Epithelial cell of proximal tubule (primary cell): ENCODE measurements at regions not wholly inside any gene's neighbourhood (a gene's known extent, or its start where the extent isn't known, plus 50 kb on each side); places are given as distances from the start of the nearest gene placed in this dataset.

Experiments
- DNase-seq: peaks from one replicate; pipeline ENCODE4 v3.0.0-alpha.2; 2011; ENCODE audit warnings: low read depth
- H3K4me3 ChIP-seq: 2 replicates; pipeline ENCODE4 v1.5.1; 2011; ENCODE audit warnings: low read depth, mild to moderate bottlenecking, low read length
- TF ChIP-seq, protein P1 (sequence below): conservative IDR thresholded peaks from 2 replicates; pipeline ENCODE4 v1.5.1; 2012; ENCODE audit warnings: low read depth, mild to moderate bottlenecking, low read length

DNA sequence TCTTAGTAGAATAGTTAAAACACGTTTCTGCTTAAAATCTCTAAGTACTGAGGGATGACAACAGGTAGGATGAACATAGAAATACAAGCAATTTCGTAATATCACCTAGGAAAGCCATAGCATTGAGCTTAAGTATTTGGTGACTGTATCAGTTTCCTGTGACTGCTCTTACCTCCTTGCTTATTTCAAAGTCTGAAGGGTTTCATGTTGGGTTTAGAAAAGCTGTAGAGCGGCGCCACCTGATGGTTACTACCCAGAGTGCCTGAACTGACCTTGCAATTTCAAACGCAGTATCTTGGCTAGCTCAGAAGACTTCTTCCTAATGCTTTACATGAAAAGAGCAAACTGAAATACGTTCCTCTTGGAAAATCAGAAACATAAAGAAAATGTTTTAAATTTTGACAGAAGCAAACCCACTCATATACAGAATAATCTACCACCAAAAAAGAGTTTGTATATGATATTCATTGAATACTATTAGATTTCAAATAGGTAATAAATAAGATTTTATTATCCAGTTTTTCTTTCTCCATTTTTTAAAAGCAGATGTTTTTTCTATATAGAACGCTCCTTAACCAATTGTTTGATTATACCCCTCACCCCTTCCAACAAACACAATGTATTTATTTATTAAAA lies 82.3 kb upstream of the RIPOR2 start:
- DNase-seq, result peak; percentile 51
- TF ChIP-seq, protein P1, sequence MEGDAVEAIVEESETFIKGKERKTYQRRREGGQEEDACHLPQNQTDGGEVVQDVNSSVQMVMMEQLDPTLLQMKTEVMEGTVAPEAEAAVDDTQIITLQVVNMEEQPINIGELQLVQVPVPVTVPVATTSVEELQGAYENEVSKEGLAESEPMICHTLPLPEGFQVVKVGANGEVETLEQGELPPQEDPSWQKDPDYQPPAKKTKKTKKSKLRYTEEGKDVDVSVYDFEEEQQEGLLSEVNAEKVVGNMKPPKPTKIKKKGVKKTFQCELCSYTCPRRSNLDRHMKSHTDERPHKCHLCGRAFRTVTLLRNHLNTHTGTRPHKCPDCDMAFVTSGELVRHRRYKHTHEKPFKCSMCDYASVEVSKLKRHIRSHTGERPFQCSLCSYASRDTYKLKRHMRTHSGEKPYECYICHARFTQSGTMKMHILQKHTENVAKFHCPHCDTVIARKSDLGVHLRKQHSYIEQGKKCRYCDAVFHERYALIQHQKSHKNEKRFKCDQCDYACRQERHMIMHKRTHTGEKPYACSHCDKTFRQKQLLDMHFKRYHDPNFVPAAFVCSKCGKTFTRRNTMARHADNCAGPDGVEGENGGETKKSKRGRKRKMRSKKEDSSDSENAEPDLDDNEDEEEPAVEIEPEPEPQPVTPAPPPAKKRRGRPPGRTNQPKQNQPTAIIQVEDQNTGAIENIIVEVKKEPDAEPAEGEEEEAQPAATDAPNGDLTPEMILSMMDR, result peak; percentile 89
- H3K4me3 ChIP-seq, result no peak overlapping the region

DNA sequence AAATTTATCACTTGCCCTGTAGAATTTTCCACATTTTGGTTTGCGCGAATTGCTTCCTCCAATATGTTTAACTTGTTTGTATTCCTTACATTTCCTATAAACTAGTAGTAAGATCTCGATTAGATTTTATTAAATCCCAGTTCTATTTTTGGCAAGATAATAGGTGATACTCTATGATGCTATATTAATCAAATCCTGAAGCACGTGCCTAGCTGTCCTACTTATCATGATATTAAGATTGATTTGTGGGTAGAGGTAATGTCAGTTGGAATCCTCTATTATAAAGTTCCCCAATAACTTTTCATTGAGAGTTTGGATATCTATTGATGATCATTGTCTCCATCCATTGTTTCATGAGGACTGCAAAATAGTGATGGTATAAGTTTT lies 82.8 kb upstream of the RIPOR2 start:
- TF ChIP-seq, protein P1, result no peak
- no peak overlapping the region for H3K4me3 ChIP-seq
- no peak for DNase-seq

DNA sequence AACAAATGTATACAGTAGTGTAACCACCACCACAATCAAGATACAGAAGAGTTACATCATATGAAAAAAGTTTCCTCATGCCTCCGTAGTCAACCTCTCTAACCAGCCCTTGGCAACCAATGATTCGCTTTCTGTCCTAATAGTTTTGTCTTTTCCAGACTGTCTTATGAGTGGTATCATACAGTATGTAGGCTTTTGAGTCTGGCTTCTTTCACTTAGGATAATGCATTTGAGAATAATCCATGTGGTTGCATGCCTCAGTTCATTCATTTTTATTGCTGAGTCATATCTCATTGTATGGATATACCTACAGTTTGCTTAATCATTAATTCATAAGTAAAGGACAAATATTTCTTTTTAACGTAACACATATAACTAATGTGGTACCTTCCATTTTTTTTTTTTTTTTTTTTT lies 86.4 kb upstream of the RIPOR2 start:
- H3K4me3 ChIP-seq, result no peak overlapping the region
- TF ChIP-seq, protein P1, result no peak
- no peak for DNase-seq

DNA sequence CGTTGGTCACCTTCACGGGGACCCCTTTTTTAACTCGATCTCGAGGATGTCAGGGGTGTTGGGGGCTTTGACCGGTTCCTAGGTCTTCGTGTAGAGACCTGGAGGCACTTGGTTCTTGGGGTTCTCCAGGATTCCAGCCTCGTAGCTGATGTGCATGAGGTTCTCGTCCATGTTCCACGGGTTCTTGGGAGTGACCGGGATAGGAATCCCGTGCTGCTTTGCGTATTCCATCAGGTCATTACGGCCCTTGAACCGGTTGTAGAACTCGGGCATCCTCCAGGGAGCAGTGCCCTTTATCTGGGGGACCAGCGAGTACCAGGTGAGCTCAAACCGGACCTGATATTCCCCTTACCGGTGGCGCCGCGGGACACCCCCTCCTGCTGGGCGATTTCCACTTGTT lies 88.0 kb upstream of the RIPOR2 start:
- DNase-seq, result no peak
- TF ChIP-seq, protein P1, result no peak
- H3K4me3 ChIP-seq, result no peak overlapping the region

DNA sequence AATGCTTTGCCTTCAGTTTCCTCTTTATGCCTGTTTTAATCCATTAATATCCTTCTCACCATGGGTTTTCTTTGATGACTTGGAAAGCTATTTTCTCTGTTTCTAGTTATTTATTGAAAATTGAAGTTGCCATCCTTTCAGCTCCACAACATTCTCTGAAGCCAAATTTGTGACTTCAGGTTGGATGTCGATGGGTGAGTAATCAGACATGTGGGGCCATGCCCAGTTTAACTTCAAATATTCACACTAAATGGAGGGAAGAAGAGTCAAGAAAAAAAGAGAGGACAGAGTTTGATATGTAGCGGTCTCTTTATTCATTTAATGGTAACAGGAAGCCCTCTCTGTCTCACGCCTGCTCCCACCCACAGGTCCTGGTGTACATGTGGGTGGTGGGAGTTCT lies 89.1 kb upstream of the RIPOR2 start:
- TF ChIP-seq, protein P1, result no peak
- DNase-seq, result no peak
- H3K4me3 ChIP-seq, result no peak overlapping the region

DNA sequence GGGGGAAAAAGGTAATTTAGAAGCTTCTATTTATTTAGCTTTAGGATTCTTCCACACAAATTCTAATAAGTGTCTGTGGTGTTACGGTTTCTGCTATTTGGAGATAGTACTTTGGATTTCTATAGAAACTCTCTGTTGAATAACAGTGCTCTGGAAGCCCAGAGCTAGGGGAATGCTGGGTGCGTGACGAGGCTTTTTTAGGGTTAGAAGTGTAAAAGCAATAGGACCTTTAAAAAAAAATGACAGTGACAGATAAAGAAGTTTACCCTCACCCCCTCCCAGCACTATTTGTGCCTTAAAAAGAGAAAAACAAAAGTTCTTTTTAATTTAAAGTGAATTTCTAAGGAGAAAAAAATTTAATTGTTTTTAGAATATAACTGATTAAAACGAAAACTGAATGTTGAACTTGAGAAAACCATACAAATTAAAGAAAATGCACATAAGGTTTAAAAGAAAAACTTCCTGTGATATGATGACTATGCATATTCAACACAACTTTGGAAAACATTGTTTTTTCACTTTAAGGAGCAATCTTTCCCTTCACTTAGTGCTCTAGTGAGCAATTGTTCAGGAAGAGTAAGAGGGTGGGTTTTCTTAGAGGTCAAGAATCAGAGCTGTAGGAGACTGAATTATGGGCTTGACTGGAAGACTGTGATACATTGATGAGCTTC lies 89.6 kb upstream of the RIPOR2 start:
- no peak overlapping the region for H3K4me3 ChIP-seq
- DNase-seq, result no peak
- TF ChIP-seq, protein P1, result no peak

DNA sequence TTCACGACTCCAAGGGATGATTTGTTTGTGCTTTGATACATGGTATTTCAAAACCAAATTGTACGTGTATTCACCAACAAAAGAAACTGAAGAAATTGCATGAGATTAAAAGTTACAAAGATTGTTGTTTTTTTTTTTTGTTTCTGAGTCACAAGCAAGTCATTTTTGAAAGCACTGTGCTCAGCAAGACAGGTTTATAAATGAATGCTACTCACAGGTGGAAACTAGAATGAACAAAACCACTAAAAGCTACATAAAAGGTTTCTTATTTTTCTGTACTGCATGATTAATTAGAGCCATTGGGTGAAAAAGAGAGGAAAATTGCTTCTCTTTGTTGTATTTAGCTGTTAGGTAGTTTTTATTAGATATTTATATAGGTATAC lies 90.2 kb upstream of the RIPOR2 start:
- DNase-seq, result no peak

More for the DNA sequence above, 90.2 kb upstream of the RIPOR2 start:
- no peak overlapping the region for H3K4me3 ChIP-seq
- TF ChIP-seq, protein P1, result no peak
